A549 (cell line): ENCODE measurements at regions not wholly inside any gene's neighbourhood (a gene's known extent, or its start where the extent isn't known, plus 50 kb on each side); places are given as distances from the start of the nearest gene placed in this dataset.
"Not testable (repeated sequence)": the region's sequence is repeated elsewhere in the genome, so short reads cannot be mapped to it uniquely, and the experiment has no call there.

Source experiments
- ATAC-seq, 2 experiments: fragments of 200-7000 bp in 1 of 2; fragments of >200 bp in 1 of 2; cut with Nextera tagmentation in 1 of 2; cut with Tn5 transposase in 1 of 2; 3 replicates each; pipeline versions ENCODE4 v1.8.0 to v1.9.1; 2018 to 2020; ENCODE audit warnings: mild to moderate bottlenecking in 1 of 2, moderate library complexity in 1 of 2
- CTCF ChIA-PET: fragments of 300-600 bp; sonication (Branson Sonifier 250); formaldehyde crosslinking; extraction: SDS; loops from one replicate; lab custom pipeline; 2021; ENCODE audit warnings: antibody characterized with exemption, inconsistent platforms; lab: Yijun Ruan, JAX
- POLR2A ChIA-PET: fragments of 350-600 bp; formaldehyde crosslinking; extraction: SDS; loops from one replicate; lab custom pipeline; 2021; ENCODE audit warnings: antibody characterized with exemption, inconsistent platforms; lab: Yijun Ruan, JAX
- DNase-seq, 2 experiments: peaks; one replicate each; pipeline versions ENCODE4 v3.0.0 to v3.0.0-alpha.2; 2011 to 2016; ENCODE audit warnings: low read depth in 1 of 2, low spot score in 1 of 2
- FAIRE-seq: peaks from 2 replicates; lab custom pipeline; 2011; peaks lifted over from hg19 to GRCh38; lab: Jason Lieb, UNC
- H3K27ac ChIP-seq, 2 experiments: fragments of >200 bp; sonication (Bioruptor Twin); formaldehyde crosslinking; 3 replicates each; pipeline ENCODE4 v1.5.1; 2016 to 2017
- H3K4me1 ChIP-seq: fragments of >200 bp; sonication (Bioruptor Twin); formaldehyde crosslinking; 3 replicates; pipeline ENCODE4 v1.6.1; 2016
- H3K4me2 ChIP-seq: fragments of >200 bp; sonication (Bioruptor Twin); formaldehyde crosslinking; 3 replicates; pipeline ENCODE4 v1.6.1; 2016
- H3K4me3 ChIP-seq: fragments of >200 bp; sonication (Bioruptor Twin); formaldehyde crosslinking; 3 replicates; pipeline ENCODE4 v1.5.1; 2016
- H3K9me3 ChIP-seq: fragments of >200 bp; sonication (Bioruptor Twin); formaldehyde crosslinking; 3 replicates; pipeline ENCODE4 v1.6.1; 2016
- CBX2 ChIP-seq: fragments of 200-600 bp; sonication (generic); IDR thresholded peaks from 2 replicates; pipeline ENCODE4 v1.6.1; 2016; ENCODE audit warnings: low read depth, mild to moderate bottlenecking, borderline replicate concordance
- CHD2 ChIP-seq: fragments of 150-350 bp; IDR thresholded peaks from 2 replicates; pipeline ENCODE4 v1.6.1; 2014; ENCODE audit warnings: low read length; ENCODE audit not compliant: partially characterized antibody
- EP300 ChIP-seq, 2 experiments: fragments of >200 bp; sonication (Bioruptor Twin); formaldehyde crosslinking; IDR thresholded peaks; 2 replicates in 1 of 2; 3 replicates in 1 of 2; pipeline ENCODE4 v1.6.1; 2016 to 2017
- HEYL ChIP-seq: fragments of 250-450 bp; sonication (Bioruptor Pico); IDR thresholded peaks from 2 replicates; pipeline ENCODE4 v1.8.0; 2021; ENCODE audit warnings: mild to moderate bottlenecking, moderate library complexity
- HOXB13 ChIP-seq: fragments of 250-450 bp; sonication (Bioruptor Pico); IDR thresholded peaks from 2 replicates; pipeline ENCODE4 v1.5.0; 2020; ENCODE audit warnings: low read depth, mild to moderate bottlenecking, moderate library complexity
- HOXB5 ChIP-seq: fragments of 250-450 bp; sonication (Bioruptor Pico); IDR thresholded peaks from 2 replicates; pipeline ENCODE4 v1.5.0; 2020; ENCODE audit warnings: mild to moderate bottlenecking, moderate library complexity
- KDM5A ChIP-seq: fragments of 200-600 bp; sonication (generic); IDR thresholded peaks from 2 replicates; pipeline ENCODE4 v1.6.1; 2016; ENCODE audit warnings: antibody characterized with exemption, mild to moderate bottlenecking
- MAFK ChIP-seq: fragments of 450-650 bp; IDR thresholded peaks from 2 replicates; pipeline ENCODE4 v1.6.1; 2014; ENCODE audit not compliant: partially characterized antibody
- NFE2L2 ChIP-seq: fragments of 150-350 bp; conservative IDR thresholded peaks from 2 replicates; pipeline ENCODE4 v1.6.1; 2014; ENCODE audit warnings: low read length
- PHF8 ChIP-seq: fragments of 200-600 bp; sonication (generic); IDR thresholded peaks from 2 replicates; pipeline ENCODE4 v1.6.1; 2016; ENCODE audit warnings: low read depth, mild to moderate bottlenecking, antibody characterized with exemption, moderate library complexity, borderline replicate concordance
- SREBF2 ChIP-seq: fragments of 450-650 bp; IDR thresholded peaks from 2 replicates; pipeline ENCODE4 v1.6.1; 2014; ENCODE audit warnings: mild to moderate bottlenecking, moderate library complexity
- ZSCAN20 ChIP-seq: fragments of 250-450 bp; sonication (Bioruptor Pico); IDR thresholded peaks from 2 replicates; pipeline ENCODE4 v1.8.0; 2022; ENCODE audit warnings: mild to moderate bottlenecking, moderate library complexity
- WGBS: methylation state at CpG from one replicate; pipeline ENCODE4 v1.1.6; 2017; ENCODE audit errors: missing lambda C conversion rate; 5-methylcytosine and 5-hydroxymethylcytosine counted together
- TF ChIP-seq, protein P1 (sequence below): fragments of 450-650 bp; IDR thresholded peaks from 2 replicates; pipeline ENCODE4 v1.6.1; 2014; ENCODE audit warnings: antibody characterized with exemption
- TF ChIP-seq, protein P2 (sequence below): IDR thresholded peaks from 2 replicates; pipeline ENCODE4 v1.6.1; 2012
- TF ChIP-seq, protein P3 (sequence below): fragments of >200 bp; sonication (Bioruptor Twin); formaldehyde crosslinking; IDR thresholded peaks from 3 replicates; pipeline ENCODE4 v1.5.1; 2016
- TF ChIP-seq, protein P4 (sequence below): fragments of 150-350 bp; IDR thresholded peaks from 2 replicates; pipeline ENCODE4 v1.6.1; 2014; ENCODE audit warnings: low read depth, mild to moderate bottlenecking, low read length
- TF ChIP-seq, protein P5 (sequence below): fragments of >200 bp; sonication (Bioruptor Twin); formaldehyde crosslinking; IDR thresholded peaks from 2 replicates; pipeline ENCODE4 v1.6.1; 2016
- TF ChIP-seq, protein P6 (sequence below): IDR thresholded peaks from 2 replicates; pipeline ENCODE4 v1.6.1; 2012

DNA sequence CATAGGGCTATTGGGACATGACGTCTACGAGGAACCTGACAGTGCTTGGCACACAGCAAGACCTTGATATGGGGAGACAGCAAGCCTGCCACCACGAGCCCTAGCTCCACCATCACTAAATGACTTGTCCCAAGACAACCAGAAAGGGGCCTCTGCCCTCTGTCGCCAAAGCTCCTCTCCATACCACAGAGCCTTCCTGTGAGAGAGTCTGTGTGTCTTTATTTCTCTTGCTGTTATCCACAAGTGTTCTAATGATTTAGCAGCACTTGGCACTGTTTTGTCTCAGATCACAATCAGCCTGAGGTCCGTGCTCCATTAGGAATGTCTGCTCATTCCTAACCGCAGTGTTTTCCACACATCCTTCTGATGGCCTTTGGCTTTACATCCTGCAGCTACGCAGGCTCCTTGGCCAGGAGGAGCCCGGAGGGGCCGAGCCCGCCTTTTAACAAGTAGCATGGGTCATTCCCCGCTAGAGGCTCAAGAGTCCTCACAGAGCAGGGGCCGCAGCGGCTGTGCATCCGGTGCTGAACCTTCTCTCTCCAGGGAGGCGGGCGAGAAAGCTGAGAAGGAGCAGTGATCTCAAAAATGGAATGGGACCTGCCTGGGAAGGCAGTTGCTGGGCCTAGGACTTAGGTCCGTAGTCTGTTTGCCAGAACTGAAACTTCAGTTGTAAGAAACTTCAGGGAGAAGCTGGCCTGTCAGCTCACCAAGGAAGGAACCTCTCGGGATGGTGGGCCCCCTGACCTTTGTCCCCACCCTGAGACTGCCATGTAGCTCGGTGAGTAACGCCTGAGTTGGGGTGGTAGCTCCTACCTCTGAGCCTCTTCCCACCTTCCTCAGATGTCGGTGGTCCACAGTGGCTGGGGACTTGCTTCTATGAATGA lies 61.1 kb upstream of the HMGB1 start:
- Histone ChIP-seq H3K27ac (no peak overlapping the region), H3K9me3 (no peaks in the 10 kb centered on the region), H3K4me3 (no peak overlapping the region), H3K4me2 (no peak overlapping the region), H3K4me1 (peaks cover 6% of the 10 kb centered on the region; the same call in 2 of the 3 replicates)
- DNase-seq (no peak), ATAC-seq (no peak), FAIRE-seq (no peak)
- ChIA-PET POLR2A (no interaction called here), CTCF (interaction anchor here (1.2 kb wide), 1 partner anchor 9 kb away, joined by 3 read pairs; no protein-coding TSS in a partner anchor)
- TF ChIP-seq HEYL (CRISPR knock-in tag) = no peak
- TF ChIP-seq, protein P1, sequence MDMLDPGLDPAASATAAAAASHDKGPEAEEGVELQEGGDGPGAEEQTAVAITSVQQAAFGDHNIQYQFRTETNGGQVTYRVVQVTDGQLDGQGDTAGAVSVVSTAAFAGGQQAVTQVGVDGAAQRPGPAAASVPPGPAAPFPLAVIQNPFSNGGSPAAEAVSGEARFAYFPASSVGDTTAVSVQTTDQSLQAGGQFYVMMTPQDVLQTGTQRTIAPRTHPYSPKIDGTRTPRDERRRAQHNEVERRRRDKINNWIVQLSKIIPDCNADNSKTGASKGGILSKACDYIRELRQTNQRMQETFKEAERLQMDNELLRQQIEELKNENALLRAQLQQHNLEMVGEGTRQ = no peak
- 88% methylated on average over 19 of the region's 21 CpGs for WGBS

DNA sequence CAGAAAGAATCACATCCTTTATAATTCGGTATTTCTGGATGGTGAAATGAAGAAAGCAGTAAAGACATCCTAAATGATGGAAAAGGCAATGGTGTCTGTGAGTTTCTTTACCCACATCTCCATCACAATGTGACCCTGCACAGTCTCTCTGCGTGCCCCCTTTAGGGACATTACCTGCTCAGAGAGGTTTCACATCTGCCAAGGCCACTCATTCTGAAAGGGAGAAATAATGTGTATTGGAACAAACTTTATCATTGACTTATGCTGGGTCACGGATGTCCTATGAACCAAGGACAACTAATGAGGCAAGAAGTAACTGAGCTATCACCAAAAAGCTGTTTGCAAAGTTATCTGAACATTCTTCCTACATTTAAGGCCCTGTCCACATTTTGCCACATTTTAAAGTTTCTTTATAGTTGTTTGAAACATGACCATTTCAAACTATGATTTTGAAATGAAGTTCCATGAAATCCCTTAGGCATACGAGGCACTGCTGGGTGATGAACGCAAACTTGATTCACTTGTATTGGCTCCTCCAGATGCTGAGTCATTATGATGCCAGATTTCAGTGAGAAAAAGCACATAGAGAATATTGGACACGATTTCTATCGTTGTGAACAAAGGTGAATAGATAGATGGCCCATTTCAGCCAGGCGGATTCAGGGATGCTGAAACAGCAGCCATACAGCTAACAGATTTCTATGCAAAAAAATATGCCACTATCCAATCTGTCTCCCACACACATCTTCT lies 63.5 kb upstream of the HMGB1 start:
- CTCF ChIA-PET = no interaction called here
- Histone ChIP-seq H3K4me3 (no peak overlapping the region), H3K4me1 (peaks cover 6% of the 10 kb centered on the region; the same call in 2 of the 3 replicates), H3K27ac (peak overlapping the region; percentile 50 to 73; a peak in 5 of 6 replicates), H3K9me3 (no peaks in the 10 kb centered on the region), H3K4me2 (no peak overlapping the region)
- ATAC-seq (no peak), DNase-seq (peak in 1 of 2 experiments; percentile 37), FAIRE-seq (no peak)
- TF ChIP-seq, protein P2, sequence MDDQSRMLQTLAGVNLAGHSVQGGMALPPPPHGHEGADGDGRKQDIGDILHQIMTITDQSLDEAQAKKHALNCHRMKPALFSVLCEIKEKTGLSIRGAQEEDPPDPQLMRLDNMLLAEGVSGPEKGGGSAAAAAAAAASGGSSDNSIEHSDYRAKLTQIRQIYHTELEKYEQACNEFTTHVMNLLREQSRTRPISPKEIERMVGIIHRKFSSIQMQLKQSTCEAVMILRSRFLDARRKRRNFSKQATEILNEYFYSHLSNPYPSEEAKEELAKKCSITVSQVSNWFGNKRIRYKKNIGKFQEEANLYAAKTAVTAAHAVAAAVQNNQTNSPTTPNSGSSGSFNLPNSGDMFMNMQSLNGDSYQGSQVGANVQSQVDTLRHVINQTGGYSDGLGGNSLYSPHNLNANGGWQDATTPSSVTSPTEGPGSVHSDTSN = no peak
- TF ChIP-seq ZSCAN20 (CRISPR knock-in tag) (no peak), NFE2L2 (0 out of 2 replicates have a peak, but pooled peaks have one; percentile 26), EP300 (IDR thresholded peaks at IDR 0.05) (no peak), HOXB13 (CRISPR knock-in tag) (no peak), MAFK (peak; percentile 42)
- POLR2A ChIA-PET = no interaction called here
- 57% methylated on average over 8 of the region's 8 CpGs for WGBS

DNA sequence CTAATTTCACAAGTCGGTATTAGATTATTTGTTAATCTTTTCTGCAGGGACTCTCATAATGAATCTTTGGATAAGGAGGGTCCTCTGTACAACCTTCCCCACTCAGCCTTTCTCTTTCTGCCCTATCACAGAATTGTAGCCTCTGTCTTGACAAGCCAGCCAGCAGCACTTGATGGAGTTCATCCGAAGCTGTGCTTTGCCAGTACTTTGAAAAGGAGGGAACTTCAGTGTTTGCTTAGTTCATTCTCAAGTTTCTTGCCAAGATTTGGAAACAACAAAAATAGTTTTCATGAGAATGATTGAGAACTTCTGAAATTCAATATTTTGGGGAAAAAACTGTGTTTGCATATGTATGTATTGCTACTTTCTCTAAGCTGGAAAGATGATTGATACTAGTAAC lies 69.3 kb upstream of the HMGB1 start:
- CTCF ChIA-PET = interaction anchor here (1.3 kb wide), 1 partner anchor 8 kb away, joined by 3 read pairs; no protein-coding TSS in a partner anchor
- TF ChIP-seq KDM5A (no peak), HOXB5 (no peak)
- TF ChIP-seq, protein P3, sequence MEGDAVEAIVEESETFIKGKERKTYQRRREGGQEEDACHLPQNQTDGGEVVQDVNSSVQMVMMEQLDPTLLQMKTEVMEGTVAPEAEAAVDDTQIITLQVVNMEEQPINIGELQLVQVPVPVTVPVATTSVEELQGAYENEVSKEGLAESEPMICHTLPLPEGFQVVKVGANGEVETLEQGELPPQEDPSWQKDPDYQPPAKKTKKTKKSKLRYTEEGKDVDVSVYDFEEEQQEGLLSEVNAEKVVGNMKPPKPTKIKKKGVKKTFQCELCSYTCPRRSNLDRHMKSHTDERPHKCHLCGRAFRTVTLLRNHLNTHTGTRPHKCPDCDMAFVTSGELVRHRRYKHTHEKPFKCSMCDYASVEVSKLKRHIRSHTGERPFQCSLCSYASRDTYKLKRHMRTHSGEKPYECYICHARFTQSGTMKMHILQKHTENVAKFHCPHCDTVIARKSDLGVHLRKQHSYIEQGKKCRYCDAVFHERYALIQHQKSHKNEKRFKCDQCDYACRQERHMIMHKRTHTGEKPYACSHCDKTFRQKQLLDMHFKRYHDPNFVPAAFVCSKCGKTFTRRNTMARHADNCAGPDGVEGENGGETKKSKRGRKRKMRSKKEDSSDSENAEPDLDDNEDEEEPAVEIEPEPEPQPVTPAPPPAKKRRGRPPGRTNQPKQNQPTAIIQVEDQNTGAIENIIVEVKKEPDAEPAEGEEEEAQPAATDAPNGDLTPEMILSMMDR = no peak
- POLR2A ChIA-PET = no interaction called here
- 70% methylated on average over 2 of the region's 2 CpGs for WGBS
- H3K4me3 ChIP-seq = no peak overlapping the region
- no peak overlapping the region for H3K27ac ChIP-seq
- no peak for FAIRE-seq
- ATAC-seq = no peak
- no peak overlapping the region for H3K4me2 ChIP-seq
- DNase-seq = no peak
- no peaks in the 10 kb centered on the region for H3K9me3 ChIP-seq
- H3K4me1 ChIP-seq = no peaks in the 10 kb centered on the region

DNA sequence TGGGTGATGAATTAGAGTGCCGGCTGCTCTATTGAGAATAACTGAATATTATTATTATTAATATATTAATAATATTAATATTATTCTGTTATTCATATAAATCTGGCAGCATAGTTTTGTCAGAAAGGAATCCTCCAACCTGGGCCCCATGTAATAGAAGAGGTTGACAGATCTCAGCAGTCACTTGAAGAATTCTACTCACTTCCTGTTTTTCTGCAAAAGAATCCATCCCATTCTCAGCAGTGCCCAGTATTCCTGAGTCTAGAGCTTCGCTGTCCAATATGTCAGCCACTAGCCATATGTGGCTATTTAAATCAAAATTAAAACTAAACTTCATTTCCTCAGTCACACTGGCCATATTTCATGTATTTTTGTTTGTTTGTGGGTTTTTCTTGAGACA lies 72.4 kb upstream of the USPL1 start:
- ATAC-seq (no peak), FAIRE-seq (no peak), DNase-seq (no peak)
- Histone ChIP-seq H3K4me3 (no peak overlapping the region), H3K27ac (no peak overlapping the region), H3K9me3 (no peaks in the 10 kb centered on the region), H3K4me2 (no peak overlapping the region), H3K4me1 (no peaks in the 10 kb centered on the region)
- ChIA-PET CTCF (interaction anchor here (0.6 kb wide), 1 partner anchor 23 kb away, joined by 3 read pairs; no protein-coding TSS in a partner anchor), POLR2A (no interaction called here)
- no peak for TF ChIP-seq CBX2
- no peak for TF ChIP-seq SREBF2
- TF ChIP-seq PHF8 = no peak
- TF ChIP-seq, protein P4, sequence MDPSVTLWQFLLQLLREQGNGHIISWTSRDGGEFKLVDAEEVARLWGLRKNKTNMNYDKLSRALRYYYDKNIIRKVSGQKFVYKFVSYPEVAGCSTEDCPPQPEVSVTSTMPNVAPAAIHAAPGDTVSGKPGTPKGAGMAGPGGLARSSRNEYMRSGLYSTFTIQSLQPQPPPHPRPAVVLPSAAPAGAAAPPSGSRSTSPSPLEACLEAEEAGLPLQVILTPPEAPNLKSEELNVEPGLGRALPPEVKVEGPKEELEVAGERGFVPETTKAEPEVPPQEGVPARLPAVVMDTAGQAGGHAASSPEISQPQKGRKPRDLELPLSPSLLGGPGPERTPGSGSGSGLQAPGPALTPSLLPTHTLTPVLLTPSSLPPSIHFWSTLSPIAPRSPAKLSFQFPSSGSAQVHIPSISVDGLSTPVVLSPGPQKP = no peak
- TF ChIP-seq, protein P5, sequence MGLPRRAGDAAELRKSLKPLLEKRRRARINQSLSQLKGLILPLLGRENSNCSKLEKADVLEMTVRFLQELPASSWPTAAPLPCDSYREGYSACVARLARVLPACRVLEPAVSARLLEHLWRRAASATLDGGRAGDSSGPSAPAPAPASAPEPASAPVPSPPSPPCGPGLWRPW = no peak
- TF ChIP-seq HOXB5 = no peak
- TF ChIP-seq CHD2 = no peak
- TF ChIP-seq, protein P6, sequence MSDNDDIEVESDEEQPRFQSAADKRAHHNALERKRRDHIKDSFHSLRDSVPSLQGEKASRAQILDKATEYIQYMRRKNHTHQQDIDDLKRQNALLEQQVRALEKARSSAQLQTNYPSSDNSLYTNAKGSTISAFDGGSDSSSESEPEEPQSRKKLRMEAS = no peak
- 94% methylated on average over 2 of the region's 2 CpGs for WGBS

DNA sequence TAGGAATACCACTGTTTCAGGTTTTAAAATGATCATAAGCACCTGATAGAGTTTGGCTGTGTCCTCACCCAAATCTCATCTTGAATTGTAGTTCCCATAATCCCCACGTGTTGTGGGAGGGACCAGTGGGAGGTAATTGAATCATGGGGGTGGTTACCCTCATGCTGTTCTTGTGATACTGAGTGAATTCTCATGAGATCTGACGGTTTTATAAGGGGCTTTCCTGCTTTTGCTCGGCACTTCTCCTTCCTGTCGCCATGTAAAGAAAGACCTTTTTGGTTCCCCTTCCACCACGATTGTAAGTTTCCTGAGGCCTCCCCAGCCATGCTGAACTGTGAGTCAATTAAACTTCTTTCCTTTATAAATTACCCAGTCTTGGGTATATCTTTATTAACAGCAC lies 69.7 kb upstream of the USPL1 start:
- not testable (repeated sequence) for FAIRE-seq

More for the DNA sequence above, 69.7 kb upstream of the USPL1 start:
- H3K9me3 ChIP-seq, ATAC-seq, H3K4me3 ChIP-seq, POLR2A ChIA-PET, DNase-seq, CTCF ChIA-PET, H3K4me1 ChIP-seq, H3K4me2 ChIP-seq, H3K27ac ChIP-seq: not testable (repeated sequence)
- 65% methylated on average over 5 of the region's 5 CpGs for WGBS
